ENCODE measurements at regions not wholly inside any gene's neighbourhood (a gene's known extent, or its start where the extent isn't known, plus 50 kb on each side); places are given as distances from the start of the nearest gene placed in this dataset.
A peak's percentile ranks its signal among the peaks of the same experiment; 100 is the strongest.

GRCh38 chr3:99021466-99021865 is 120.0 kb upstream of the DCBLD2 start:
- no peak for DNase-seq (ENCODE audit: low read depth in 2 of 3, low spot score in 2 of 3)

DNA sequence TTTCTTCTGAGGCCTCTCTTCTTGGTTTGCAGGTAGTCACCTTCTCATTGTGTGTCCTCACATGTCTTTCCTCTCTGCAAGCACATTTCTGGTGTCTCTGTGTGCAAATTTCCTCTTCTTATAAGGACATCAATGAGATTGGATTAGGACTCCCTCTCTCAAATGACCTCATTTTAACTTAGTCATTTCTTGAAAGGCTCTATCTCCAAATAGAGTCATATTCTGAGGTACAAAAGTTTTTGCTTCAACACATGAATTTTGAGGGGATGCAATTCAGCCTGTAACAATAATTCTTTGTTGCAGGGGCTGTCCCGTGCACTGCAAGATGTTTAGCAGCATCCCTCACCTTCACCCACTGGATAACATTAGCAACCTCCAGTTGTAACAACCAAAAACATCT is 115.0 kb upstream of the DCBLD2 start:
- no peak for DNase-seq (ENCODE audit: low read depth in 2 of 3, low spot score in 2 of 3)

- no peak for DNase-seq (ENCODE audit: low read depth in 2 of 3, low spot score in 2 of 3)
Observed at GRCh38 chr3:99013777-99014315, 112.4 kb upstream of the DCBLD2 start.

DNA sequence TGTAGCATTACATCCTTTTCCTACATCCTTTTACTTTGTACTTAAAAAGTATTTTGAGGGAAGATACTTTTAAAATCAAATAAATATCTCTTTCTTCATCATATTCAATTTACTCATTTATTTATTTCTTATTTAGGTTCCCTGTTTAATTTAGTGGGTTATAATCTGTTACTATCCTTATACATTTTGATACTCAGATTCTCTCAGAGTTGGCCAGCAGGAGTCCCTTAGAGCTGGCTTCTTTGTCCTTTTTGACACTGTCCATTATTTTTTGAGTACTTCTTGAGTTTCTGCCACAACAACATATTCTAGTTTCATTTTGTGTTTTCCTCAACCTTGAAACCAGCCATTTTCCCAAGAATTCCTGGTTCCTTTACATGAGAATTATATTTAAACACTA is 111.6 kb upstream of the DCBLD2 start:
- DNase-seq (ENCODE audit: low read depth in 2 of 3, low spot score in 2 of 3): no peak

DNA sequence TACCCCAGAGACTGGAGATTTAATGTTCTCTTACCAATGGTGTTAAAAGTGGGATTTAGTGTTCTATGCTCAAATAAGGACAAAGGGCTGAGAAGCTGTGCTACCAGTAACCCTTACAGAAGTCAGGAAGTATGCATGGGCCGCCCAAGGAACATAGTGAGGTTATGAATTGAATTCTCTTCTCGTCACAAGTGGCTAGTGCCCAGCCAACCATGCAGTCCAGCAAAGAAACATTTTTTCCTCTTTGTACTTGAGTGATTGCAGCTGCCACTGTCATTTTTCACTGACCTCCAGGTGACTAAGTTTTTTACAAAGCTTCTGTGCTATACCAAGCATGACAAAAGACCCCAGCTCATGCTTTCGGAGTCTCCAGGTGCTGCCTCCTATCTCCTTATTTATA is 110.6 kb upstream of the DCBLD2 start:
- no peak for DNase-seq (ENCODE audit: low read depth in 2 of 3, low spot score in 2 of 3)

GRCh38 chr3:99009851-99010250 is 108.4 kb upstream of the DCBLD2 start:
- no peak for DNase-seq (ENCODE audit: low read depth in 2 of 3, low spot score in 2 of 3)

DNA sequence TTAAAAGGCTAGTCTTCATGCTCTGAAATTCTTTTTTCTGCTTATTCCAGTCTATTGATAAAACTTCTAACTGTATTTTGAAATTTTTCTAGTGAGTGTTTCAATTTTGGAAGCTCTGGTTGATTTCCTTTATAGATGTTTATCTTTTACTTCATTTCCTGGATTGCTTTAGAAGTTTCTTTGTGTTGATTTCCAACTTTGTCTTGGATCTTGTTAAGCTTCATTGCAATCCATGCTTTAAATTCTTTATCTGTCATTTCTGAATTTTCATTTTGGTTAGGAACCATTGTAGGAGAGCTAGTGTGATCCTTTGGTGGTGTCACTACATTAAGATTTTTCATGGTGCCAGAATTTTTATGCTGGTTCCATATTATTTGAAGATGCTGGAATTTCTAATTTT is 105.2 kb upstream of the DCBLD2 start:
- DNase-seq (ENCODE audit: low read depth in 2 of 3, low spot score in 2 of 3): no peak

DNA sequence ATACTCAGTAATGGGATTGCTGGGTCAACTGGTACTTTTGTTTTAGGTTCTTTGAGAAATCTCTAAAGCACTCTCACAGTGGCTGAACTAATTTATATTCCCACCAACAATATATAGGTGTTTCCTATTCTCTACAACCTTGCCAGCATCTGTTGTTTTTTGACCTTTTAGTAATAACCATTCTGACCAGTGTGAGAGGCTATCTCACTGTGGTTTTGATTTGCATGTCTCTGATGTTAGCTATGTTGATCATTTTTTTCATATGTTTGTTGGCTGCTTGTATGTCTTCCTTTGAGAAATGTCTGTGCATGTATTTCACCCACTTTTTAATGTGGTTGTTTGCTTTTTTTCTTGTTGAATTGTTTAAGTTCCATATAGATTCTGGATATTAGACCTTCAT is 98.2 kb upstream of the DCBLD2 start:
- no peak for DNase-seq (ENCODE audit: low read depth in 2 of 3, low spot score in 2 of 3)

GRCh38 chr3:98994128-98994762 is 92.8 kb upstream of the DCBLD2 start:
- DNase-seq (ENCODE audit: low read depth in 2 of 3, low spot score in 2 of 3): peak in 2 of 3 donors; percentile 3 to 7

- DNase-seq (ENCODE audit: low read depth in 2 of 3, low spot score in 2 of 3): no peak
Observed at GRCh38 chr3:98991393-98991792, 89.9 kb upstream of the DCBLD2 start.

DNA sequence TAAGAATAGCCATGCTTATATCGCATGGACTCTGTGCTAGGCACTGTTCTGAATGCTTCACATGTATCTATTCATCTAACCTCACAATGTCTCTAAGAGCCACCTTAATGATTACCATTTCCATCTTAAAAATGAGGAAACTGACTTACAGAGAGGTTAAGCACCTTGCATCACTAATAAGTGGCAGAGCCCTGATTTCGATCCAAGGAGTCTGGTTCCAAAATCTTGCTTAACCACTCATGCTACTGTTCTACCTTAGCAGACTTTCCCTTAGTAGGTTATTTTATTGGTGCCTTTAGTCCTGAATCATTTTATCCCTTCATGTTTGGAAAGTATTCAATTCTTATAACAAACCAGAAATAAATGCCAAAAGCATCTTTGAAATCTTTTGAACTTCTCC is 89.2 kb upstream of the DCBLD2 start:
- DNase-seq (ENCODE audit: low read depth in 2 of 3, low spot score in 2 of 3): no peak

DNA sequence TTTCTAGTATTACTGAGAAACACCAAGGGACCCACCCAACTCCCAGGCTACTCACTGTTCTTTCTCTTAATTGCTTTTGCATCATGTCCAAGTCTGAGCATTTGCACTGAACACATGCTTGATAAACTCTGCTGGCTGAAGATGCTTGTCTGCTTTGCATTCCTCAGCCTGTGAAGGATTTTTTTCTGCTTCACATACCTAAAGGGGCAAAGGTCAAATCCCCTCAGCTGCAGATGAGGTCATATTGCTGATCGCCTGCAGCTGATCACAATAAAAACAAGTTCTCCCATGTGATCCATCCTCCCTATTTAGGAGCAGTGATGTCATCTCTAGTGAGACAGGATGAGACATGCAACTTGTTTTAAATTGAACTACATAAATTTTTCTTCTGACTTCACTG is 84.6 kb upstream of the DCBLD2 start:
- no peak for DNase-seq (ENCODE audit: low read depth in 2 of 3, low spot score in 2 of 3)

- DNase-seq (ENCODE audit: low read depth in 2 of 3, low spot score in 2 of 3): no peak
Observed at GRCh38 chr3:98985431-98985830, 83.9 kb upstream of the DCBLD2 start.

GRCh38 chr3:98984024-98984423 is 82.5 kb upstream of the DCBLD2 start:
- DNase-seq (ENCODE audit: low read depth in 2 of 3, low spot score in 2 of 3): no peak

- DNase-seq (ENCODE audit: low read depth in 2 of 3, low spot score in 2 of 3): no peak
Observed at GRCh38 chr3:98982351-98982750, 80.9 kb upstream of the DCBLD2 start.

DNA sequence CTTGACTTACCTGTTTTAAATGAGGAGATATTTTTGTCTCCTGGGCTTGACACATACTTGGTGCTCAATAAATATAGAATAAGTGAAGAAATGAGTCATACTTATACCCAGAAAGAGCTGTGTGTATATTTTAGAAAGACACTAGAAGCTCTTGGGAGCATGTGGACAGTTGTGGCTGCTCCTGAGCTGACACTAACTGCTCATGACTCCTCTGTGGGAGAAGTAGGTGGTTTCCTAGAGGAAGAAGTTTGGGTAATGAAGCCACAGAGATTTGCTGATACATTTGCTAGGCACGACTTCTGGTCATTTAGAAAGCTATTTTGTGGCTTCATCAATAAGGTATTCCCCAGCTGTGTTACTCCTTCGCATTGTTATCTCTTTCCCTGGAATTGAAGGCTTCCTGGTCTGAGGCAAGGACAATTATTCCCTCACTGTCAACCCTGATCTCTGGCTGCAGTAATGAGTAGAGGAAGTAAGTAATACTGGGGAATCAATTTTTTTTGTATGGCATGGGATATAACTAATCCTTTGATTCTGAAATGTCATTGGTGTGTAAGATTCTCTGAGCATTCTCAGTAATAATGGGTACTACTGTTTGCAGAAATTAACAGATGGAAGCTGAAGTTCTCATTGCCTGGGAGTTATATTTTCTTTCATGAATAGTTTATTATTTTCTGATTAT is 79.6 kb upstream of the DCBLD2 start:
- no peak for DNase-seq (ENCODE audit: low read depth in 2 of 3, low spot score in 2 of 3)

GRCh38 chr3:98979296-98979695 is 77.8 kb upstream of the DCBLD2 start:
- DNase-seq (ENCODE audit: low read depth in 2 of 3, low spot score in 2 of 3): no peak

- DNase-seq (ENCODE audit: low read depth in 2 of 3, low spot score in 2 of 3): no peak
Observed at GRCh38 chr3:98978068-98978811, 76.7 kb upstream of the DCBLD2 start.

- no peak for DNase-seq (ENCODE audit: low read depth in 2 of 3, low spot score in 2 of 3)
Observed at GRCh38 chr3:98977520-98977919, 76.0 kb upstream of the DCBLD2 start.

- no peak for DNase-seq (ENCODE audit: low read depth in 2 of 3, low spot score in 2 of 3)
Observed at GRCh38 chr3:98974442-98974841, 72.9 kb upstream of the DCBLD2 start.

GRCh38 chr3:98972720-98973119 is 71.2 kb upstream of the DCBLD2 start:
- no peak for DNase-seq (ENCODE audit: low read depth in 2 of 3, low spot score in 2 of 3)

GRCh38 chr3:98972155-98972554 is 70.7 kb upstream of the DCBLD2 start:
- DNase-seq (ENCODE audit: low read depth in 2 of 3, low spot score in 2 of 3): no peak

Data from hematopoietic multipotent progenitor cell (in vitro differentiated cells).